Endodermal cell (in vitro differentiated cells): ENCODE measurements at regions not wholly inside any gene's neighbourhood (a gene's known extent, or its start where the extent isn't known, plus 50 kb on each side); places are given as distances from the start of the nearest gene placed in this dataset.

Source experiments
- DNase-seq: peaks from one replicate; pipeline ENCODE4 v3.0.0-alpha.2; 2017
- H3K27ac ChIP-seq: 2 replicates; pipeline ENCODE4 v1.5.1; 2013; ENCODE audit warnings: mild to moderate bottlenecking, low read depth, low read length, moderate library complexity
- H3K27me3 ChIP-seq: 2 replicates; pipeline ENCODE4 v1.6.1; 2013; ENCODE audit warnings: mild to moderate bottlenecking, low read length, moderate library complexity; ENCODE audit not compliant: insufficient read depth, control insufficient read depth, poor library complexity, severe bottlenecking
- H3K36me3 ChIP-seq: 2 replicates; pipeline ENCODE4 v1.7.0; 2013; ENCODE audit warnings: mild to moderate bottlenecking, low read length, moderate library complexity; ENCODE audit not compliant: control insufficient read depth, insufficient read depth
- H3K4me1 ChIP-seq: one replicate; pipeline ENCODE4 v1.7.0; 2013; ENCODE audit warnings: low read length; ENCODE audit not compliant: control insufficient read depth, insufficient read depth
- H3K4me3 ChIP-seq: 2 replicates; pipeline ENCODE4 v1.5.1; 2013; ENCODE audit warnings: mild to moderate bottlenecking, low read length, moderate library complexity
- H3K9ac ChIP-seq: 2 replicates; pipeline ENCODE4 v1.6.1; 2013; ENCODE audit warnings: mild to moderate bottlenecking, low read length, moderate library complexity; ENCODE audit not compliant: poor library complexity, severe bottlenecking; ENCODE audit errors: extremely low read depth
- H3K9me3 ChIP-seq: 2 replicates; pipeline ENCODE4 v1.6.1; 2013; ENCODE audit warnings: mild to moderate bottlenecking, low read length, moderate library complexity; ENCODE audit not compliant: control insufficient read depth
- H3K27ac Mint-ChIP-seq: 2 replicates; pipeline ENCODE4 v1.8.0; 2020; ENCODE audit warnings: mixed read lengths
- H3K27me3 Mint-ChIP-seq: 2 replicates; pipeline ENCODE4 v1.8.0; 2021; ENCODE audit warnings: mild to moderate bottlenecking, mixed read lengths; ENCODE audit not compliant: insufficient read depth
- H3K36me3 Mint-ChIP-seq: 2 replicates; pipeline ENCODE4 v1.8.0; 2020; ENCODE audit warnings: low read depth, mixed read lengths
- H3K4me1 Mint-ChIP-seq: 2 replicates; pipeline ENCODE4 v1.8.0; 2020; ENCODE audit warnings: mixed read lengths
- H3K4me3 Mint-ChIP-seq: 2 replicates; pipeline ENCODE4 v1.8.0; 2020; ENCODE audit warnings: mild to moderate bottlenecking, moderate library complexity, mixed read lengths
- H3K9me3 Mint-ChIP-seq: 2 replicates; pipeline ENCODE4 v1.8.0; 2020; ENCODE audit warnings: mild to moderate bottlenecking, mixed read lengths
- WGBS, 2 experiments: methylation state at CpG; one replicate each; pipeline versions ENCODE4 v1.1.5 to v1.1.7; 2013; ENCODE audit warnings: missing lambda C conversion rate in 2 of 2, mixed read lengths in 1 of 2; ENCODE audit not compliant: insufficient coverage in 1 of 2, insufficient read length in 1 of 2; 5-methylcytosine and 5-hydroxymethylcytosine counted together
- TF ChIP-seq, protein P1 (sequence below): fragments of 200-600 bp; sonication (generic); conservative IDR thresholded peaks from 2 replicates; pipeline ENCODE4 v1.5.0; 2021; ENCODE audit warnings: antibody characterized with exemption, mild to moderate bottlenecking

DNA sequence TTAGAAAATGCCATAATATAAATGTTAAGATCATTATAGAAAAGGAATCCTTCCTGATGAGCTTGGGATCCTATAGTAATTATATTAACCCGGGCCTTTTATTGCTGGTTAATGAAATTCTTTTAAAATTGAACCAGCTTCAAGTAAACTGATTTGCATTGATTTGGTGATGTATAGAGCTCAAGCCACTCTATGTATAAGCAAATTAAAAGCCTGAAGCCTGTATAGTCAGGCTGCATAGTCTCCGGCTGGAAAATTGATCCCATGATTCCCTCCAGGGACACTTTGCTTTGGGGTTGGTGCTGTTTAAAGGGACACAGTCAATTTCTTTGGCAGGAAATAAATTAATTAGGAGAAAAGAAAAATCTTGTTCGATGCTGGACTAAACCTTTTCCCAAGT, 199.1 kb downstream of the HERPUD2 start:
- H3K4me1 Mint-ChIP-seq: no peaks in the 10 kb centered on the region
- Histone ChIP-seq H3K27ac (no peak overlapping the region), H3K4me3 (no peak overlapping the region), H3K9me3 (no peaks in the 10 kb centered on the region), H3K27me3 (no peaks in the 10 kb centered on the region), H3K9ac (no peak overlapping the region), H3K4me1 (no peaks in the 10 kb centered on the region), H3K36me3 (no peaks in the 10 kb centered on the region)
- no peak for DNase-seq
- WGBS, 2 experiments: 86 to 100% methylated on average over 1 to 3 of the region's 3 CpGs
- H3K27ac Mint-ChIP-seq: no peak overlapping the region
- H3K4me3 Mint-ChIP-seq: no peak overlapping the region
- no peaks in the 10 kb centered on the region for H3K36me3 Mint-ChIP-seq
- TF ChIP-seq, protein P1, sequence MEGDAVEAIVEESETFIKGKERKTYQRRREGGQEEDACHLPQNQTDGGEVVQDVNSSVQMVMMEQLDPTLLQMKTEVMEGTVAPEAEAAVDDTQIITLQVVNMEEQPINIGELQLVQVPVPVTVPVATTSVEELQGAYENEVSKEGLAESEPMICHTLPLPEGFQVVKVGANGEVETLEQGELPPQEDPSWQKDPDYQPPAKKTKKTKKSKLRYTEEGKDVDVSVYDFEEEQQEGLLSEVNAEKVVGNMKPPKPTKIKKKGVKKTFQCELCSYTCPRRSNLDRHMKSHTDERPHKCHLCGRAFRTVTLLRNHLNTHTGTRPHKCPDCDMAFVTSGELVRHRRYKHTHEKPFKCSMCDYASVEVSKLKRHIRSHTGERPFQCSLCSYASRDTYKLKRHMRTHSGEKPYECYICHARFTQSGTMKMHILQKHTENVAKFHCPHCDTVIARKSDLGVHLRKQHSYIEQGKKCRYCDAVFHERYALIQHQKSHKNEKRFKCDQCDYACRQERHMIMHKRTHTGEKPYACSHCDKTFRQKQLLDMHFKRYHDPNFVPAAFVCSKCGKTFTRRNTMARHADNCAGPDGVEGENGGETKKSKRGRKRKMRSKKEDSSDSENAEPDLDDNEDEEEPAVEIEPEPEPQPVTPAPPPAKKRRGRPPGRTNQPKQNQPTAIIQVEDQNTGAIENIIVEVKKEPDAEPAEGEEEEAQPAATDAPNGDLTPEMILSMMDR: no peak
- H3K9me3 Mint-ChIP-seq: no peaks in the 10 kb centered on the region
- no peaks in the 10 kb centered on the region for H3K27me3 Mint-ChIP-seq

DNA sequence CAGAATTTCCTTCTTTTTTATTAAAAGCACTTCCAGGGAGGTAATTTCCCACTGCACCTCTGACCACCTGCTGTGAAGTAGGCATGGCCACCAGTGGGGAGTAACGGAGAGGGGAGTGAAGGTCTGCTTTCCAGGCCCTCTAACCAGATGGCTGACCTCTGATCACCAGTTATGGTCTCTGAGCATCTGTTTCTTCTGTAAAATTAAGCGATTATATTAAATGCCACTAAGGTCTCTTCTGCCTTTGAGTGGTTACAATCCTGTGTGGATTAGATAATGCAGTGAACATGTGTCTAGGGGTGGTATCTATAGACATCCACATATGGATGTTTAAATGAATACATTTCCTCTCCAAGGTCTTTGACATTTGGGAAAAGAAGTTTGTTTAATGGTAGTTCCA, 199.6 kb downstream of the HERPUD2 start:
- H3K27ac Mint-ChIP-seq: no peak overlapping the region
- no peak overlapping the region for H3K9ac ChIP-seq
- no peaks in the 10 kb centered on the region for H3K27me3 ChIP-seq
- H3K27ac ChIP-seq: no peak overlapping the region
- no peaks in the 10 kb centered on the region for H3K27me3 Mint-ChIP-seq
- no peaks in the 10 kb centered on the region for H3K9me3 ChIP-seq
- peaks cover 5% of the 10 kb centered on the region for H3K4me1 Mint-ChIP-seq
- no peaks in the 10 kb centered on the region for H3K9me3 Mint-ChIP-seq
- H3K36me3 ChIP-seq: no peaks in the 10 kb centered on the region
- 94 to 100% methylated on average over 1 to 2 of the region's 2 CpGs for WGBS, 2 experiments
- no peak overlapping the region for H3K4me3 ChIP-seq
- H3K36me3 Mint-ChIP-seq: no peaks in the 10 kb centered on the region
- no peaks in the 10 kb centered on the region for H3K4me1 ChIP-seq
- TF ChIP-seq, protein P1: no peak
- H3K4me3 Mint-ChIP-seq: no peak overlapping the region
- no peak for DNase-seq

DNA sequence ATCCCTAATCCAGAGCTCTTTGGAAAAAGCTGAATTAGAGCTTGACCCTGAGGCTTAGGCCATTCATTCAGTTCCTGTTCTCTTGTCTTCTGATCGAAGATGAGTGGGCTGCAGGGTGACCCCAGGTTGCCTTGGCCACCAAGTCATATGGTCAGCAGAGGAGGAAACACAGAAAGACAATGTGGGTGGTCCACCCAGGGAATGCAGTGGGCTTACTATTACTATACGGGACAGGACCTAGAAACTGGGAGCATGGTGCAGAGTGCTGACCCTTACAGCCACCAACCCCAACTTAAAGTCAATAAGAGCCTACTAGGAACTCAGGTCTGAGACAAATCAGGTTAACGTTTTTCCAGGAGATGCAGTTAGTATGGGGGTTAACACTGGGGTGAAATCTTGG, 200.5 kb downstream of the HERPUD2 start:
- no peaks in the 10 kb centered on the region for H3K27me3 ChIP-seq
- WGBS, 2 experiments: 93 to 100% methylated on average over 1 to 3 of the region's 3 CpGs
- Mint-ChIP-seq H3K4me3 (no peak overlapping the region), H3K36me3 (no peaks in the 10 kb centered on the region), H3K9me3 (no peaks in the 10 kb centered on the region), H3K4me1 (peaks cover 6% of the 10 kb centered on the region), H3K27ac (no peak overlapping the region), H3K27me3 (no peaks in the 10 kb centered on the region)
- no peak overlapping the region for H3K9ac ChIP-seq
- DNase-seq: no peak
- no peak overlapping the region for H3K27ac ChIP-seq
- TF ChIP-seq, protein P1: no peak
- no peaks in the 10 kb centered on the region for H3K36me3 ChIP-seq
- H3K4me1 ChIP-seq: no peaks in the 10 kb centered on the region
- no peaks in the 10 kb centered on the region for H3K9me3 ChIP-seq
- H3K4me3 ChIP-seq: no peak overlapping the region
